ENCODE measurements at regions not wholly inside any gene's neighbourhood (a gene's known extent, or its start where the extent isn't known, plus 50 kb on each side); places are given as distances from the start of the nearest gene placed in this dataset.

DNA sequence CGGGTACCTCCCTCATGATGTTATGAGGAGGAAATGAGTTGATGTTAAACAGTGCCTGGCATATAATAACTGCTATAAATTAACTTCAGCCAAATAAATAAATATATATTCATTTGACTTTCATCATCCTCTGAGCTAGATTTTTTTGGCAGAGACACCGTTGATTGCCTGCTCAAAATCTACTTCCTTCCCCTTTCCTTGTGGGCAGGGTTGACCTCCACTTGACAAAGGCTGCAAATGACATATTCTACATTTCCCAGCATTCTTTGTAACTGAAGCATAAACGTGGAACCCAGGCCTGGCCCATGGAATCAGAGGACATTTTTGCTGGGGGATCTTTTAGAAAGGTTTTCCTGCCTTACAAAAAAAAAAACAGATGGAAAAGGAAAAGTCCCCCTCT is 177.8 kb downstream of the TXNL1 start:
- Mint-ChIP-seq H3K27me3 (ENCODE audit: insufficient read depth, unreplicated experiment) (peaks cover 6% of the 10 kb centered on the region), H3K9me3 (ENCODE audit: unreplicated experiment) (no peaks in the 10 kb centered on the region), H3K4me3 (ENCODE audit: unreplicated experiment) (no peak overlapping the region), H3K36me3 (ENCODE audit: insufficient read depth, unreplicated experiment) (no peaks in the 10 kb centered on the region), H3K4me1 (ENCODE audit: low read depth, unreplicated experiment) (no peaks in the 10 kb centered on the region), H3K27ac (ENCODE audit: unreplicated experiment) (no peak overlapping the region)
- ChIA-PET CTCF (no interaction called here), POLR2A (no interaction called here)
- H3K4me3 ChIP-seq (ENCODE audit: low read depth, low read length), result no peak overlapping the region
- BruUV-seq (replicated peaks), result no TSS peak
- intact Hi-C loops (cut with micrococcal nuclease; ENCODE audit: unreplicated experiment), result no loop called here
- no peaks in the 10 kb centered on the region for H3K27me3 ChIP-seq (replicated peaks; ENCODE audit: control insufficient read depth, insufficient read depth, low read length)
- TF ChIP-seq, protein P1, sequence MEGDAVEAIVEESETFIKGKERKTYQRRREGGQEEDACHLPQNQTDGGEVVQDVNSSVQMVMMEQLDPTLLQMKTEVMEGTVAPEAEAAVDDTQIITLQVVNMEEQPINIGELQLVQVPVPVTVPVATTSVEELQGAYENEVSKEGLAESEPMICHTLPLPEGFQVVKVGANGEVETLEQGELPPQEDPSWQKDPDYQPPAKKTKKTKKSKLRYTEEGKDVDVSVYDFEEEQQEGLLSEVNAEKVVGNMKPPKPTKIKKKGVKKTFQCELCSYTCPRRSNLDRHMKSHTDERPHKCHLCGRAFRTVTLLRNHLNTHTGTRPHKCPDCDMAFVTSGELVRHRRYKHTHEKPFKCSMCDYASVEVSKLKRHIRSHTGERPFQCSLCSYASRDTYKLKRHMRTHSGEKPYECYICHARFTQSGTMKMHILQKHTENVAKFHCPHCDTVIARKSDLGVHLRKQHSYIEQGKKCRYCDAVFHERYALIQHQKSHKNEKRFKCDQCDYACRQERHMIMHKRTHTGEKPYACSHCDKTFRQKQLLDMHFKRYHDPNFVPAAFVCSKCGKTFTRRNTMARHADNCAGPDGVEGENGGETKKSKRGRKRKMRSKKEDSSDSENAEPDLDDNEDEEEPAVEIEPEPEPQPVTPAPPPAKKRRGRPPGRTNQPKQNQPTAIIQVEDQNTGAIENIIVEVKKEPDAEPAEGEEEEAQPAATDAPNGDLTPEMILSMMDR (IDR thresholded peaks at IDR 0.05; ENCODE audit: insufficient read depth in 1 of 2, low read depth in 1 of 2, low read length in 1 of 2, severe bottlenecking in 1 of 2, unreplicated experiment in 1 of 2), result no peak
- H3K36me3 ChIP-seq (ENCODE audit: control insufficient read depth, insufficient read depth, low read length), result no peaks in the 10 kb centered on the region
- no peaks in the 10 kb centered on the region for H3K9me3 ChIP-seq
- no peak for DNase-seq
- H3K4me1 ChIP-seq, result no peaks in the 10 kb centered on the region

DNA sequence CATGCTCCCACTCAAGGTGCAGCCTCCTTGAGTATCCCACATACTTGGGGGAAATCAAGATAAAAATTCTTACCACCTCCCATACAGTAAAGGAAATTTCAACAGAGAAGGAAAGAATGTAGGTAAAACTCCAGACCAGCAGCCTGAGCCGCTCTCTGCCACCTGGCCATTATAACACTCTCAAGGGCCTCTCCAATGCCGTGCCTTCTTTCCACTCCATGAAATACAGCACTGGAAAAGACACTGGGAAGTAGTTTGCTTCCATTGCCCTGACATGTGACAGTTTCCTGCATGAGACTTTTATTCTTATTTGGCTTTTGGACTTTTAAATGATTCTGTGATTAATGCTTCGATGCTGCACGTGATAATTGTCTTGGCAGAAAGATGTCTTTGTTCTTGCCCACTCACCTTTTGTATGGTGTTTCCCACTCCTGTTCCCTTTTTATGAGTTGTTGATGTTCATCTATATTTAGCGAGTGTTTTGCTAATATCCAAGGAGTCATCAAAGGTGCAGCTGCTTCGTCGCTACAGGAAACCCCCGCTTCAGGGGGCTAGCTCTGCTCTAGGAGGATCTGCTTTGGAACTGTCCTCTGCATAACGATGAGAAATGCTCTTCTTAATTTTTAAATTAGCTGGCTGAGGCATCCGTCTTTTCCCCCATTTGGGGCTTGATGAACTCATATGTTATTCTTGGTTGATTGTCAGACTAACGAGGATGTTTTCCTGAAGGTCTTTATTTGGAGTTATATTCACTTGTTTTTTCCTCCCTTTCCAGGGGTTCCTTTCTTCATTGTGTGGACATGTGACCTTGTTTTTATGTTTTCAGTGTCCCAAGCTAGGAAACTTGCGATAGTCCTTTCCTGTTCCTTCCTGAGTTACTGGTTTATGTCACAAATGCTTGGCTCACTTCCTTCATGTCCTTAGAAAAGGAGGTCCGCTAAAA is 179.4 kb downstream of the TXNL1 start:
- TF ChIP-seq, protein P1 (IDR thresholded peaks at IDR 0.05; ENCODE audit: insufficient read depth in 1 of 2, low read depth in 1 of 2, low read length in 1 of 2, severe bottlenecking in 1 of 2, unreplicated experiment in 1 of 2), result no peak
- no peak overlapping the region for H3K4me3 Mint-ChIP-seq (ENCODE audit: unreplicated experiment)
- H3K9me3 Mint-ChIP-seq (ENCODE audit: unreplicated experiment), result no peaks in the 10 kb centered on the region
- no peaks in the 10 kb centered on the region for H3K9me3 ChIP-seq
- no peaks in the 10 kb centered on the region for H3K4me1 ChIP-seq
- intact Hi-C loops (cut with micrococcal nuclease; ENCODE audit: unreplicated experiment), result no loop called here
- no peaks in the 10 kb centered on the region for H3K36me3 Mint-ChIP-seq (ENCODE audit: insufficient read depth, unreplicated experiment)
- no peaks in the 10 kb centered on the region for H3K36me3 ChIP-seq (ENCODE audit: control insufficient read depth, insufficient read depth, low read length)
- POLR2A ChIA-PET, result no interaction called here
- H3K27ac Mint-ChIP-seq (ENCODE audit: unreplicated experiment), result no peak overlapping the region
- H3K27me3 Mint-ChIP-seq (ENCODE audit: insufficient read depth, unreplicated experiment), result peaks cover 11% of the 10 kb centered on the region
- H3K27me3 ChIP-seq (replicated peaks; ENCODE audit: control insufficient read depth, insufficient read depth, low read length), result no peaks in the 10 kb centered on the region
- no peak overlapping the region for H3K4me3 ChIP-seq (ENCODE audit: low read depth, low read length)
- no peak for DNase-seq
- H3K4me1 Mint-ChIP-seq (ENCODE audit: low read depth, unreplicated experiment), result no peaks in the 10 kb centered on the region
- no TSS peak for BruUV-seq (replicated peaks)
- CTCF ChIA-PET, result no interaction called here

DNA sequence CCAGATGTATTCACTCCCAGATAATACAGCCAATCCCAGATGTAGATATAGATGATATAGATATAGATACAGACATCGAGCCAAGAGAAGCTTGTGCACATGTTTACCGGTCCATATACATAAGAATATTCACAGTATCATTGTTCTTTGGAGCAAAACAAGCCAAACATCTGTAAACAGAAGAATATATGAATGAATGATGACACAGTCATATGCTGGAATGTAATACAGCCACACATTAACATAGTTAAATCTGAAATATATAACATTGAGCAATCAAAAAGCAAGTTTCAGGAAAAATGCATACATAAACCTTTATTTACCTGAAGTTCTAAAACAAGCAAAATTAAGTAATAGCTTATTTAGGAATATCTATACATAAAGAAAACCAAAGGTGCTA is 182.5 kb downstream of the TXNL1 start:
- Mint-ChIP-seq H3K4me1 (ENCODE audit: low read depth, unreplicated experiment) (no peaks in the 10 kb centered on the region), H3K27ac (ENCODE audit: unreplicated experiment) (no peak overlapping the region), H3K36me3 (ENCODE audit: insufficient read depth, unreplicated experiment) (no peaks in the 10 kb centered on the region), H3K27me3 (ENCODE audit: insufficient read depth, unreplicated experiment) (peaks cover 12% of the 10 kb centered on the region), H3K4me3 (ENCODE audit: unreplicated experiment) (no peak overlapping the region), H3K9me3 (ENCODE audit: unreplicated experiment) (no peaks in the 10 kb centered on the region)
- no peak for DNase-seq
- TF ChIP-seq, protein P1 (IDR thresholded peaks at IDR 0.05; ENCODE audit: insufficient read depth in 1 of 2, low read depth in 1 of 2, low read length in 1 of 2, severe bottlenecking in 1 of 2, unreplicated experiment in 1 of 2), result no peak
- ChIA-PET POLR2A (no interaction called here), CTCF (no interaction called here)
- Histone ChIP-seq H3K4me3 (ENCODE audit: low read depth, low read length) (no peak overlapping the region), H3K36me3 (ENCODE audit: control insufficient read depth, insufficient read depth, low read length) (no peaks in the 10 kb centered on the region), H3K27me3 (replicated peaks; ENCODE audit: control insufficient read depth, insufficient read depth, low read length) (no peaks in the 10 kb centered on the region), H3K4me1 (no peaks in the 10 kb centered on the region), H3K9me3 (no peaks in the 10 kb centered on the region)
- intact Hi-C loops (cut with micrococcal nuclease; ENCODE audit: unreplicated experiment), result no loop called here
- no TSS peak for BruUV-seq (replicated peaks)

Data from Caco-2 (cell line).